NCI-H2196 treated with DMSO at 0.1 percent for 48 hours (cell line): ENCODE measurements at regions not wholly inside any gene's neighbourhood (a gene's known extent, or its start where the extent isn't known, plus 50 kb on each side); places are given as distances from the start of the nearest gene placed in this dataset.
"Not testable (repeated sequence)": the region's sequence is repeated elsewhere in the genome, so short reads cannot be mapped to it uniquely, and the experiment has no call there.

Experiments used
- DNase-seq: peaks from one replicate; lab custom pipeline; 2025; ENCODE audit not compliant: unreplicated experiment; lab: John Stamatoyannopoulos, UW

DNA sequence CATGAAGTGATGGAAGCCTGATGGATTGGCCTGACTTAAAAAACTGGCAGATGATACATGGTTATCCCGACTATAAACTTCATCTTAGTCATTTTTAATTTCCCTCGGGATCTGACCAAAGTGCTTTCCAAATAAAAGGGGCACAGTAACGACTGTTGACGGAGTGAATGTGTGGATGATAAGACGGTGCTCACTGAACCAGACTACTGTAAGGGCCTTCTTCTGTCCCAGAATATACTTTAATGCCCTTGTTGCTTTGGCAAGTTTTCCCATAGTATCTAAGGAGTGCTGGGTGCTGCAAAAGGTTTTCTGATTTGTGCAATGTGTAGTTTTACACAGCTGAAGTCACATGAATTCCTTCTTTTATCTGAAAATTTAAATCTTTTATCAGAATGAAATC, 373.5 kb downstream of the DSEL start:
- no peak for DNase-seq

DNA sequence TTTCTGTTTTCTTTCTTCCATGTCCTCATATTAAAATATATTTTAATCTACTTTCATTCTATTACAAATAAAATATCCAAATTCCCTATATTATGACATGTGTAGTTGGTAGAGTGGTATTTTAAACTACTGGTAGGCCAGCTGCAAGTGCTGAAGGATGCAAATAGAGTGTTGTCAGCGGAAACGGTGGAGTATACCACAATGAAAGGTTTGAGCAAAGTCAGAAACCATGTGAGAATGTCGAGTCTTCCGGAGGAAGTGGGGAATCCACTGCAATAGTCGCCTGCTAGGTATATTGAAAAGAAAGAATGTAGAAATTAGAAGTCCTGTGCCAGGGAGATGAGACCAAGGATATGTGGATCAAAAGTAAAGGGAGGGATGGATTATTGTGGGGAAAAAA, 373.9 kb downstream of the DSEL start:
- DNase-seq = no peak

DNA sequence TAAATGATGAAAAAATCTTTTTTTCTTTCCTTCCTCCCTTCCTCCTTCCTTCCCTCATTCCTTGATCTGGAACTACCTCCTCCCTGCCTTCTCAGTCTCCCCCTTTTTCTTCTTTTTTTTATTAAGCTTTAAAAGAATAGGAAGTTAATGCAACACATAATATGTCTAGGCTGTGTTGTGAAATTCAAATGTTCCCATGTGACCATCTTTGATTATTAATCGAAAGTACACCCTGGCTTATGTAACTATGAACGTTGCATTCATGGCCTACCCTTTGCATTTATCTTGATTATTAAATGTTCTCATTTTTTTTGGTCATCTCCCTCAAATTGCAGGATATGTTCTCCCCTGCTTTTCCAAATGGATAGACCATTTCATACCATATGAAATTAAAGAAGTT, 376.0 kb downstream of the DSEL start:
- DNase-seq = no peak

DNA sequence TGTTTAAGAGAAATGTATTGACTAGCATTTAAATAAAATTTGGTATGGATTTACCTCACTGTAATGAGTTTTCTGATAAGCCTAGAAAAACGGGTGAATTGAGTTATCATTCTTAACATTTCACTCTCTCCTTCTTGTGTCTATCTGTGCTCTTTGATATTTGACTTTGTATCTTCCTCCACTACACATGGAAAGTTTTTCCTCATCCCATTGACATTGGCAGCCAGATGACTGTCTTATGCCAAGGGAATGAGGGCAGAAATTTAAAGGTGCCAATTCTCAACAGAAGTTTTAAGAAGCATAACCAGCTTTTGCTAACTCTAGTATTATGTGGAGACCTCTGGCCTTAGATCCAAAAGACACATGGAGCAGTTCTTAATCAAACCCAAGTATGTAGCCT, 376.6 kb downstream of the DSEL start:
- no peak for DNase-seq

DNA sequence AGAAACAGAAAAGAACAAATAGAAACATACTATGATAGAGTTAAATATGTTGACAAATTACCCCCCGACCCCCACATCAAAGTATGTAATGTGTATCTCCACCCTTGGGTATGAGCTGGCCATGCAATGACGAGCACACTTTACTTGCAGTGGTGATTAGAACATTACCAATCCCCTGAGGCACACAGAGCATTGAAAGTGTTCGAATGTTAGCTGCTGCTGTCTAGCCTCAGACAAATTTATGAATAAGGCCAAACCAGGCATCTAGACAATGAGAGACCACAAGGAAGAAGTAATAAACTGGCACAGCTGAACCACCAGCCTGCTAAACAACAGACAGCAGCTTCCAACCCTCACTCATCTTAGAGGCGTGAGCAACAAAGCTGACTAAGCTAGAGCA, 380.5 kb downstream of the DSEL start:
- no peak for DNase-seq

DNA sequence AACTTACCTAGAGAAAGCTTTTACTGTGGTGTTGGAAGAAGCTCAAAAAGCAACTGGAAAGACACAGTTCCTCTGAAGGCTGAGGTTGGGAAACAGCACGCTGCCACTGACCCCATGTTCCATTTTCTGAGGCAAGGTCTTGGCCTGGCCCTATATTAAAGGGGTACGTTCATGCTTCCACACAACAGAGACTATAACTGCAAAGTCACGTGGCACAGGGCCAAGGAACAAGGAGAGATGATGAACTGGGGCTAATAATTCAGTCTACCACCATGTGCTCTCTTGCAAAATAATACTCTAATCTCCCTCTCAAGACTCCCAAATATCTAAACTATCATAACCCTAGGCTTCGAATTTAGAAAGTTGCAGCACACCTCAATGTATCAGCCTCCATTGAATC, 381.6 kb downstream of the DSEL start:
- DNase-seq = no peak

DNA sequence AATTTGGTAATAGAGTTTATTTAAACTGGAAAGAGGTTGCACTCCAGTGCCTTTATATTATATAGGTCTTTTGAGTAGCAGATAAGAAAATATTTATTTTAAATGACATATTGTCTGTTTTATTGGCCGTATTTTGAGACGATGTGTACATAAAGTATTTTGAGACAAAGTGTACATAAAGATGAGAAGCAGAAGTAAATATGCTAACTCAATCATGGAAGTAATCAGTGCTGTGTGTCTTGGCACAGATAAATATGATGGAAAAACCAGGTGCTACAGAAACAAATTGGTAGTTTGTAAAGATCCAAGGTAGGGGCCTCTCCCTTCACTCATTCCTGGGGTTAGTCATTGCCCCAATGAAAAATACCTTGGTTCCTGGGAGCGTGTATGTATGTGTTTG, 382.9 kb downstream of the DSEL start:
- DNase-seq = peak; percentile 70

DNA sequence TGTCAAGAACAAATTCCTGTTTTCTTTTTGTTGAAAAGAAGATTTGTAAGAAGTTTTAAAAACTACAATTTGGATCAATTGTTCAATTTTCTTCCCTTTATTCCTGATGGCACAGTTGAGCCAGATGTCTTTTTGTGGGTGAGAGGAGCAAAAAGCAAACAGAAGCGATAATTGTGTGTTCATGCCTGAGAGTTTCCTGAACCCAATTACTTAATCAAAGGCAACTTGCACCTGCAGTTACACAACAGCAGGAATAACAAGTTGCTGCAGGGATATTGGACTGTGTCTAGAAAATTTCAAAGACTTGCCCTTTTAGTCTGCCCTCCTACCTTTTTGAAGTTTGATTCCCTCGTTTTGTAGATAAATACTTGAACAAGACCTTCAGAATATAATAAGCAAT, 383.6 kb downstream of the DSEL start:
- peak; percentile 44 for DNase-seq

DNA sequence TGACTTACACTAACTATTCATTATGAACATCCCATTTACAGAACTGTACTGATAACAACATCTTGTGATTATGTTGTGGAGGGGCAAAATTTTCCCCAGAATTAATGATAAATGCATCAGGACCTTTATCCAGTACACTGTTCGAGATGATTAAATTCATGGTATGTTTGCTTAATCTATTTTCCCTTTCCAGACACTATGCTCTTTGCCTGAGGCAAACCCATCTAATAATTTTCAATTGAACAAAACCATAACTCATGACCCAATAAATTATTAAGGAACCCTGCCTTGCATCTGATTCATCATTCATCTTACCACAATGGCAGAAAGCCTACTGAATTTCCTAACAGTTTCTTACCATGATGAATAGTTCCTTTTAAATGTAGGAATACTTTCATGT, 385.0 kb downstream of the DSEL start:
- no peak for DNase-seq

DNA sequence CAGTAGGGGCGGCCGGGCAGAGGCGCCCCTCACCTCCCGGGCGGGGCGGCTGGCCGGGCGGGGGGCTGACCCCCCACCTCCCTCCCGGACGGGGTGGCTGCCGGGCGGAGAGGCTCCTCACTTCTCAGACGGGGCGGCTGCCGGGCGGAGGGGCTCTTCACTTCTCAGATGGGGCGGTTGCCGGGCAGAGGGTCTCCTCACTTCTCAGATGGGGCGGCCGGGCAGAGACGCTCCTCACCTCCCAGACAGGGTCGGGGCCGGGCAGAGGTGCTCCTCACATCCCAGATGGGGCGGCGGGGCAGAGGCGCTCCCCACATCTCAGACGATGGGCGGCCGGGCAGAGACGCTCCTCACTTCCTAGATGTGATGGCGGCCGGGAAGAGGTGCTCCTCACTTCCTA, 389.8 kb downstream of the DSEL start:
- not testable (repeated sequence) for DNase-seq

DNA sequence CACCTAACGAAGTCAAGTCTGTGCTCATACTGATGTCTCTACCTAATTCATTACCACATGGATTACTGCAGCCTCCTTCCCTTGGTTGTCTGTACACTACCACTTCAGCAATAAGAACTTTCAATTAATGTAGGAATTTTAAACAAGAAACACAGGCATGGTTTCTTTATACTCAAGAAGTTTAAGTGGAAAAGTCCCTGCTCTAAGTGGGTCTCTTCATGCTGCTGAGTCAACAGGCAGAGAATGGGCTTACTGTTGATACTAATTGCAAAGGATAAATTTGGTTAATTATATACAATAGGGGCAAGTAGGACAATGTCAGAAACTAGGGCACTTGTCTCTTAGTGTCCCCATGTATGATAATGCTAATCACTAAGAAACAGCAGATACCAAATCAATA, 392.6 kb downstream of the DSEL start:
- DNase-seq = no peak

DNA sequence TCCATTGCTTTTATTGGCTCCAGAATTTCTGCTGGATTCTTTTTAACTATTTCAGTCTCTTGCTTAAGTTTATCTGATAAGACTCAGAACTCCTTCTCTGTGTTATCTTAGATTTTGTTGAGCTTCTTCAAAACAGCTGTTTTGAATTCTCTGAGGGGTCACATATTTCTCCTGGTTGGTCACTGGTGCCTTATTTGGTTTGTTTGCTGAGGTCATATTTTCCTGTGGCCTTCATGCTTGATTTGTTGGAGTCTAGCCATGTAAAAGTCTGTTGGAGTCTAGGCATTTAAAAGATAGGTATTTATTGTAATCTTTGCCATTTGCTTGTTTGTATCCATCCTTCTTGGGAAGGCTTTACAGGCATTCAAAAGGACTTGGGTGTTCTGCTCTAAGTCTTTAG, 398.7 kb downstream of the DSEL start:
- DNase-seq = no peak

DNA sequence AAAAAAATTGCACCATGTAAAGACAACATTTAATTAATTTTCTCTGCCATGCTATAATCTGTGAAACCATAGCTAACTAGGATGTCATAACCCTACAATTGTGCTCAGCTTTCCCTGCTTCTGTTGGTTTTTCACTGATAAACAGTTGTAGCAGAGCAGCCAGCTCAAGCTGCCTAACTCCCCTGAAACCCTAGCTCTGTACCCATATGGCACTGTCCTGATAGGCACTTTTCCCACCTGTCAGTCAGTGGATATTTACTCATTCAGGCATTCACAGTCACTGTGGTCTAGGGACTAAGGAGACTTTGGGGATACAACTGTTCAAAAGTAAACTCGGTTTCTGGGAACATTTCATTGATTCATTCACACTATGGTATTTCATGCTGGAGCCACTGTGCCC, 407.0 kb downstream of the DSEL start:
- no peak for DNase-seq

DNA sequence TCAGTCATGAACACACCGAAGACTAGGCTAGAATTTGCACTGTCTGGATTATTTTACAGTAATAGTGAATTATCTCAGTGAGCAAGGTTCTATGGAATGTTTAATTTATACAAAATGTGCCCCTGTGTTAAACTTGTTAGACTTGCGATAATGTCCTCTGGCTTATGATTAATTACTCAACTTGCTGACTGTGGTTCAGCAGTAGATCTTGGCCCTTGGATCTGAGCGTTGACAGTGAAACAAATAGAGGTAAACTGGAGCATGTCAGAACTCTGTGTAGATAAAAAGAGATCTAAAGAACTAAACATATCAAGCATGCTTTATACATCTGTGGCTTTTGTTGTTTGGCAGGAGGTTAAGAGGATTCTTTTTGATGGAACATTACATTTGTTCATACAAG, 407.6 kb downstream of the DSEL start:
- no peak for DNase-seq

DNA sequence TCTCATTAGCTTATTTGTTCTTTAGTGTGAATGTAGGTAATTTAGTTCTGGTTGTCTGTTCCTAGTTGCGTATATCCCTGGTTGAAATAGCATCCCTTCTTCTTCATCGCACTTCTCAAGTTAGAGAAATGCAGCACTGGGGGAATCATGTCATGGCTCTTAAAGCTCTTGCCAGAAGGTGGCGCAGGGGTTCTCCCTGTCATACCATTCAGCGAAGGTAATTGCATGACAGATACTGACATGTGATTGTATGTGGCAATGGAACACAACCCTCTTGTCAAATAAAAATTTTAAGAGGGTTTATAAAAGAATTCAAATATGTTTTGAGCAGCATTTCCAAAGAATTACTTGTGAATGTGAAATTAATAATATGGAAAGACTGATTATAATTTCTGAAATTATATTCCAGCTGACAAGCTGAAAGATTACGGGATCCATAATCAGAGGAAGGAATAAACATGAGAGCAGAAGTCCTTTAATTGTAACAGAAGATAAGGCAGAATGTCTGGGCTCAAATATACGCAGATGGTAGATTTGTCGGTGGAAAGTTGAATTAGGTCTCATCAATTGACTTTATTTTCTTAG, 411.7 kb downstream of the DSEL start:
- peak; percentile 15 for DNase-seq

DNA sequence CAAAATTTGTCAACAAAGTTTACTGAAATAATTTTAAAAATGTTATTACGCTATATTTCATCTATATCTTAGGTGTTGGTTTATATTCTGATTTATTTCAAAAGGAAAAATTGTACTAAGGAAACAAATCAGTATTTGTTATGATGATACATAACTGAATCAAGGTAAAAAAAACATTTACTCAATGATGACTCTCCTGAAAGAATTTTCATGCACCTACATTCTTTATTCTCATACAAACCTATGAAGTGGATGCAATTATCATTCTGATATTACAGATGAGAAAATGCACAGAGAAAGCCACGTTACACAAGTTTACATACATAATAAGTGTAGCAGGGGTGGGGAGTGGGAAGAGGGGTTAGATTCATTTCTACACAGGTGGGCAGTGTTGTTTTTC, 422.4 kb downstream of the DSEL start:
- DNase-seq = no peak

DNA sequence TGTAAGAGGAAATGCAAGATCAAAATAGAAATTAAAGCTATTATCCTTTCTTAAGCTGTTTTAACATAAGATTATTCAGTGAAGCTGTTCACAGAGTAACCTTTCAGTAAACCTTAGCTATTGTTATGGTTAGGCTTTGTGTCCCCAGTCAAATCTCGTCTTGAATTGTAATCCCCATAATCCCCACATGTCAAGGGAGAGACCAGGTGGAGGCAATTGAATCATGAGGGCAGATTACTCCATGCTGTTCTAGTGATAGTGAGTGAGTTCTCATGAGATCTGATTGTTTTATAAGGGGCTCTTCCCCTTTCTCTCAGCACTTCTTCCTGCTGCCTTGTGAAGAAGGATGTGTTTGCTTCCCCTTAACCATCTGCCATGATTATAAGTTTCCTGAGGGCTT, 424.4 kb downstream of the DSEL start:
- no peak for DNase-seq

DNA sequence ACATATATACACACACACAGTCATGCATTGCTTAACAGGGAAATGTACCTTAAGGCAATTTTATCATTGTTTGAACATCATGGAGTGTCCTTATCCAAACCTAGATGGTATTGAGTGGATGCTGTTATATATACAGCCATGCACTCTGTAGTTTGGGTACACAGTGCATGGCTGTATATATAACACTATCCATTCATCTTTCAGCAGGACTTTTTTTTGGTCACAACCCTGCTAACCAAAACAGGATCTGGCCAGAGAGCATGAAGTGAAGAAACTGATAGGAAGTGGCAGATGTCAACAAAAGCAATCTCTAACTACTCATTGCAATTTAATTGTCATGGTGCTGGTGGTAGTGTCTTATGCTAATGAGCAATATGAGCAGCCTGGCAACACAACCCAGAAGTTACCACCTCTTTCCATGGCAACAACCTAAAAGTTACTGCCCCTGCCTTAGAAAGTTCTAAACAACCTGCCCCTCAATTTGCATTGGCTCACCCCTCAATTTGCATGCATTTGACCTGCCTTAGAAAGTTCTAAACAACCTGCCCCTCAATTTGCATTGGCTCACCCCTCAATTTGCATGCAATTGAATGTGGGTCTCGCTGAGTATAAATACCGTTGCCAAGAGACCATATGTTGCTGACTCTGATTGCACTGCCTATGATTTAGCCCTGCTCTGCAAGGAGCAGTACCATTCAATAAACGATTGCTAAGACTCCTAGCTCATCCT, 434.9 kb downstream of the DSEL start:
- DNase-seq = no peak

DNA sequence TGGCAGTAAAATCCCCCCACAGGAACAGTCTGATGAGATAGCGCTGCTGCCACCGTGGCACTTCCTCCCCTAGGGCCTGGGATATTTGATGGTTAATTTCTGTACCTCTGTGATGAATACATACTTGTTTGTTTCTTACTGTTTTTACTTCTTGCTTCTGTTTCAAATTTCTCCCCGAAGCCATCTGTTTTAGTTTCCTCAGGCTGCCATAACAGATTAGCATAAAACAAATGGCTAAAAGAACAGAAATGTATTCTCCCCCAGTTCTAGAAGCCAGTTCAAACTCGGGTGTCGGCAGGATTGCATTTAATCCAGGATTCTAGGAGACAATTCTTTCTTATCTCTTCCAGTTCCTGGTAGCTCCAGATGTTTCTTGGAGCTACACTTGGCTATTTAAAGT, 435.9 kb downstream of the DSEL start:
- no peak for DNase-seq

DNA sequence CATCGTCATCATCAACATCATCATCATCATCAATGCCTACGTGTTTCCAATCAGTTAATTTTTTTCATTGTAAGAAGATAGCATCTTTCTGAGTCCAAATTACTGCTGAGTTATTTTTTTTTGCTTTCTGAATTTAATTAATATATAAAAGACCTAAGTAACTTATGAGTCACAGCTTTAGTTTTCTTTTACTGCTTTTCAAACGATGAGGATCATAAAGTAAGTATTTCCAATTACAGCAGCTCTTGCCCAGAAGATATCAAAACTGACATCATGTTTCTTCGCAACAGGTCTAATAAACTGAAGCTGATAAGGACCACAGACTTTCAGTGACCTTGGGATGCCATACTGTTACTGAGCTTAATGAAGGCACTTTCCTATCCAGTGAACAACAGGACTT, 442.2 kb downstream of the DSEL start:
- DNase-seq = peak; percentile 19

DNA sequence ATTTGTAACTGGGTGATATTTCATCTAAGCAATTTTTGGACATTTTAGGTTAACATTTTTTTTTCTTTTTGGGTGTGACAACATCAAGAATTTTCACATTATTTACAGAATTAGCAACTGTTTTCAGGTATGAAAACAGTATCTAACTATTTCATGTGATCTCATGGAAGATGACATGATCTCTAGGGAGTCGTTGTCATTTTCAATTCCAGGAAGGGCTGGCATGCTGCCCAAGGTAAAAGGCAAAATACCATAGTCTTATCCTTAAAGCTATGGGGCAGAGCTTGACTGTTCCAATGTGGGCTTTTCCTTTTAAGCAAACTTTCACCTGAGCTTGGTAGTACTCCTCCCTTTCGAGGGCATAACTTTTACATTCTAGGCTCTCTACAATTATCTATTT, 443.7 kb downstream of the DSEL start:
- DNase-seq = no peak

DNA sequence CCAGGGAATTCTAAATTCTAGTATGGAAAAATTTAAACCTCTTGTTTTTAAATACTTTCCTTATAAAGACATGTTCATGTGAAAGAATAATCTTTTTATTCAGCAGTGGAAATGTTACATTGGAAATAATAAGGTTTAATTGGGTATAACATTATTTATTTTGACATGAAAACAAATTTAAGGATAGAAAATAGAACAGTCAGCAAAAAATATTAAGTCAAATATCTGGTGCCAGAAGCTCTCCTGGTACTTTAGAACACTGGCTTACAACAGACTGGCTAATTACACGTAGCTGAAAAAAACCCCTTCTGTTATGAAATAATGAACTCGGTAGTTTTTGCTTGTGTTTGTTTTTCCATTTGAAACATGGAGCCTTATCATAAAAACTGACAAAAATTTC, 447.9 kb downstream of the DSEL start:
- no peak for DNase-seq

DNA sequence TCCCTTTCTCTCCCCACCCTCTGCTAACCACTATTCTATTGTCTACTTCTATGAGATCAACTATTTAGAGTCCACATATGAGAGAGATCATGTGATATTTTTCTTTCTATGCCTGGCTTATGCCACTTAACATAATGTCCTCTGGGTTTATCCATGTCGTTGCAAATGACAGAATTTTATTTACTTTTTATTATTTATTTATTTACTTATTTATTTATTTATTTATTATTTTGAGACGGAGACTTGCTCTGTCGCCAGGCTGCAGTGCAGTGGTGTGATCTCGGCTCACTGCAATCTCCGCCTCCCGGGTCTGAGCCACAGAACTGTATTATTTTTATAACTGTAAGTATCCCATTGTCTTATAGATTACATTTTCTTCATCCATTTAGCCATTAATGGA, 443.4 kb upstream of the CDH19 start:
- no peak for DNase-seq
